HepG2 (cell line): ENCODE measurements at regions not wholly inside any gene's neighbourhood (a gene's known extent, or its start where the extent isn't known, plus 50 kb on each side); places are given as distances from the start of the nearest gene placed in this dataset.

ENCODE experiments used
- ATAC-seq: fragments of 200-7000 bp; cut with Tn5 transposase; 3 replicates; pipeline ENCODE4 v1.9.1; 2020; ENCODE audit warnings: mild to moderate bottlenecking, moderate library complexity
- BruUV-seq: library from RNA; stranded (reverse); fragments of 400-500 nt; replicated peaks from 2 replicates; lab custom pipeline; 2021; lab: Mats Ljungman, UMichigan
- CTCF ChIA-PET: fragments of 300-600 bp; formaldehyde crosslinking; extraction: SDS; loops from one replicate; lab custom pipeline; 2021; ENCODE audit warnings: low total read pairs, inconsistent platforms, low intra/inter-chr PET ratio; lab: Yijun Ruan, JAX
- POLR2A ChIA-PET: fragments of 350-600 bp; sonication (Branson Sonifier 250); formaldehyde crosslinking; loops from one replicate; lab custom pipeline; 2020; ENCODE audit warnings: antibody characterized with exemption, inconsistent platforms; lab: Yijun Ruan, JAX
- DNase-seq: peaks from one replicate; pipeline ENCODE4 v3.0.0-alpha.2; 2015; ENCODE audit warnings: low spot score
- FAIRE-seq: peaks from 3 replicates; lab custom pipeline; 2011; peaks lifted over from hg19 to GRCh38; lab: Jason Lieb, UNC
- H2AFZ ChIP-seq: one replicate; pipeline ENCODE4 v1.6.1; 2011; ENCODE audit warnings: low read length, inconsistent platforms
- H3K27ac ChIP-seq: fragments of 300-600 bp; 3 replicates; pipeline ENCODE4 v1.8.0; 2011; ENCODE audit warnings: mixed run types, mild to moderate bottlenecking, mixed read lengths, low read length, inconsistent platforms; ENCODE audit not compliant: insufficient read depth; ENCODE audit errors: extremely low read length
- H3K27me3 ChIP-seq, 2 experiments: fragments of 200-600 bp in 1 of 2; 2 replicates in 1 of 2; 3 replicates in 1 of 2; pipeline versions ENCODE4 v1.6.0 to v1.8.0; 2011; ENCODE audit warnings: low read length in 2 of 2, mild to moderate bottlenecking in 2 of 2, moderate library complexity in 2 of 2, inconsistent platforms in 1 of 2; ENCODE audit not compliant: insufficient read depth in 2 of 2, control insufficient read depth in 1 of 2
- H3K36me3 ChIP-seq, 2 experiments: fragments of 200-600 bp in 1 of 2; replicated peaks in 1 of 2; 2 replicates in 1 of 2; 3 replicates in 1 of 2; pipeline versions ENCODE4 v1.5.1 to v1.8.0; 2011; ENCODE audit warnings: low read length in 2 of 2, inconsistent platforms in 1 of 2; ENCODE audit not compliant: insufficient read depth in 2 of 2, control insufficient read depth in 1 of 2
- H3K4me1 ChIP-seq: 2 replicates; pipeline ENCODE4 v1.5.1; 2012; ENCODE audit warnings: low read length, inconsistent platforms; ENCODE audit not compliant: insufficient read depth
- H3K4me2 ChIP-seq: 2 replicates; pipeline ENCODE4 v1.6.0; 2011; ENCODE audit warnings: low read depth, low read length, inconsistent platforms
- H3K4me3 ChIP-seq, 3 experiments: fragments of 200-600 bp in 1 of 3; sonication (generic), shearing (Covaris generic) in 1 of 3; replicated peaks in 1 of 3; 2 replicates each; pipeline ENCODE4 v1.5.1; 2011 to 2016; ENCODE audit warnings: low read length in 3 of 3, inconsistent platforms in 2 of 3, low read depth in 2 of 3, mild to moderate bottlenecking in 2 of 3, control low read depth in 1 of 3, mixed read lengths in 1 of 3; ENCODE audit not compliant: insufficient read depth in 1 of 3
- H3K79me2 ChIP-seq: one replicate; pipeline ENCODE4 v1.6.1; 2011; ENCODE audit warnings: low read length, inconsistent platforms; ENCODE audit not compliant: insufficient read depth
- H3K9ac ChIP-seq: 2 replicates; pipeline ENCODE4 v1.6.0; 2011; ENCODE audit warnings: mild to moderate bottlenecking, low read depth, low read length, inconsistent platforms; ENCODE audit not compliant: insufficient read depth
- H3K9me3 ChIP-seq: 2 replicates; pipeline ENCODE4 v1.5.1; 2012; ENCODE audit warnings: mild to moderate bottlenecking, low read length
- H4K20me1 ChIP-seq: 2 replicates; pipeline ENCODE4 v1.6.0; 2011; ENCODE audit warnings: inconsistent platforms, mild to moderate bottlenecking, low read length, moderate library complexity; ENCODE audit not compliant: insufficient read depth
- DPF2 ChIP-seq: sonication (generic); formaldehyde crosslinking; IDR thresholded peaks from 2 replicates; pipeline ENCODE4 v1.4.0; 2020; ENCODE audit warnings: mild to moderate bottlenecking, low read depth, missing genetic modification reagents, borderline replicate concordance
- FOXK2 ChIP-seq: fragments of 450-650 bp; IDR thresholded peaks from 2 replicates; pipeline ENCODE4 v1.6.1; 2016
- HDAC2 ChIP-seq: sonication (generic); formaldehyde crosslinking; IDR thresholded peaks from 2 replicates; pipeline ENCODE4 v1.4.0; 2020; ENCODE audit warnings: missing genetic modification reagents
- NBN ChIP-seq: fragments of 450-650 bp; conservative IDR thresholded peaks from 2 replicates; pipeline ENCODE4 v1.6.1; 2017
- RFX5 ChIP-seq: IDR thresholded peaks from 2 replicates; pipeline ENCODE4 v1.6.1; 2011; ENCODE audit warnings: low read depth, low read length, improper control_type of control experiment
- SMAD3 ChIP-seq: sonication (generic); formaldehyde crosslinking; IDR thresholded peaks from 2 replicates; pipeline ENCODE4 v1.4.0; 2020; ENCODE audit warnings: missing genetic modification reagents
- TEAD2 ChIP-seq: sonication (generic); formaldehyde crosslinking; IDR thresholded peaks from 2 replicates; pipeline ENCODE4 v1.9.0; 2021; ENCODE audit warnings: missing genetic modification reagents
- THAP11 ChIP-seq: IDR thresholded peaks from 2 replicates; pipeline ENCODE4 v1.6.1; 2016; ENCODE audit warnings: missing biosample characterization, missing genetic modification reagents
- ZNF205 ChIP-seq: IDR thresholded peaks from 2 replicates; pipeline ENCODE4 v1.6.1; 2018; ENCODE audit warnings: missing biosample characterization, missing genetic modification reagents
- ZNF264 ChIP-seq: sonication (generic); formaldehyde crosslinking; IDR thresholded peaks from 2 replicates; pipeline ENCODE4 v1.4.0; 2020; ENCODE audit warnings: missing genetic modification reagents
- ZNF550 ChIP-seq: sonication (generic); formaldehyde crosslinking; IDR thresholded peaks from 2 replicates; pipeline ENCODE4 v1.4.0; 2020; ENCODE audit warnings: mild to moderate bottlenecking, missing genetic modification reagents, borderline replicate concordance
- ZNF891 ChIP-seq: sonication (generic); formaldehyde crosslinking; IDR thresholded peaks from 2 replicates; pipeline ENCODE4 v1.5.0; 2020; ENCODE audit warnings: mild to moderate bottlenecking, missing genetic modification reagents
- WGBS: methylation state at CpG from one replicate; pipeline ENCODE4 v1.1.6; 2017; ENCODE audit warnings: low lambda C conversion rate; 5-methylcytosine and 5-hydroxymethylcytosine counted together
- in situ Hi-C: cut with HindIII; loops from 2 replicates; pipeline ENCODE4 v1.10.0; 2017; ENCODE audit warnings: low pct_unique_long_range_greater_than_20kb; ENCODE audit not compliant: extremely low pct_ligation_motif_present
- intact Hi-C: fragments of 100-400 bp; cut with micrococcal nuclease; formaldehyde crosslinking; loops from one replicate; pipeline ENCODE4 v1.10.0; 2022; ENCODE audit not compliant: unreplicated experiment
- TF ChIP-seq, protein P1 (sequence below): sonication (generic); formaldehyde crosslinking; conservative IDR thresholded peaks from 2 replicates; pipeline ENCODE4 v1.5.0; 2020; ENCODE audit warnings: missing genetic modification reagents
- TF ChIP-seq, protein P2 (sequence below): sonication (generic); formaldehyde crosslinking; IDR thresholded peaks from 2 replicates; pipeline ENCODE4 v1.8.1; 2023; ENCODE audit warnings: mild to moderate bottlenecking, missing genetic modification reagents, borderline replicate concordance
- TF ChIP-seq, protein P3 (sequence below), 2 experiments: IDR thresholded peaks; 2 replicates each; pipeline ENCODE4 v1.6.1; 2011 to 2012; ENCODE audit warnings: low read length in 2 of 2, borderline replicate concordance in 1 of 2, low read depth in 1 of 2, mild to moderate bottlenecking in 1 of 2, moderate library complexity in 1 of 2

DNA sequence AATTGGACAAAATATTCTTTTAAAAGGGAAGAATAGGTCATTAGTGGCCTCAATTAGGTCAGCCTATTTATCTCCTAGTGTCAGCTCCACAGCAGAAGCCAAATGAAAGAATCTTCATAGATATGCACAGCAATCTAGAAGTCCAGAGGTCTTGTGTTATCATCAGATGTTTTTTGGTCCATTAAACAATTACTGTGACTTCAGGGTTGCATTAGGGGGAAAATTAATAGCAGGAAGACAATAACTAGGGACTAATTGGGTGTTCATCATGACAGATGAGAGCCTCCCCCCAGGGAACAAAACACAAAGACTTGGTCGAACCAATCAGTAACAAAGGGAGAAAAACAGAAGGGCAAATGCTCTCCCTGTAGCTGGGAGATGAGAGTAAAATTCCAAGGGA is 264.7 kb downstream of the PTH2R start:
- Histone ChIP-seq H3K27me3 (no peaks in the 10 kb centered on the region), H4K20me1 (no peaks in the 10 kb centered on the region), H3K9me3 (no peaks in the 10 kb centered on the region), H3K4me3 (no peak overlapping the region), H3K36me3 (no peaks in the 10 kb centered on the region), H3K79me2 (no peaks in the 10 kb centered on the region), H3K4me1 (no peaks in the 10 kb centered on the region), H2AFZ (no peak overlapping the region), H3K9ac (no peak overlapping the region), H3K4me2 (no peak overlapping the region), H3K27ac (no peak overlapping the region)
- DNase-seq (no peak), ATAC-seq (no peak), FAIRE-seq (no peak)
- WGBS = 0% methylated on average over 1 of the region's 1 CpG
- in situ Hi-C loops (no loop called here), intact Hi-C loops (no loop called here)
- ChIA-PET POLR2A (no interaction called here), CTCF (no interaction called here)
- BruUV-seq = no TSS peak
- TF ChIP-seq FOXK2 = no peak
- no peak for TF ChIP-seq RFX5
- TF ChIP-seq ZNF891 (CRISPR knock-in tag) = no peak
- no peak for TF ChIP-seq TEAD2
- TF ChIP-seq NBN = no peak
- TF ChIP-seq, protein P1, sequence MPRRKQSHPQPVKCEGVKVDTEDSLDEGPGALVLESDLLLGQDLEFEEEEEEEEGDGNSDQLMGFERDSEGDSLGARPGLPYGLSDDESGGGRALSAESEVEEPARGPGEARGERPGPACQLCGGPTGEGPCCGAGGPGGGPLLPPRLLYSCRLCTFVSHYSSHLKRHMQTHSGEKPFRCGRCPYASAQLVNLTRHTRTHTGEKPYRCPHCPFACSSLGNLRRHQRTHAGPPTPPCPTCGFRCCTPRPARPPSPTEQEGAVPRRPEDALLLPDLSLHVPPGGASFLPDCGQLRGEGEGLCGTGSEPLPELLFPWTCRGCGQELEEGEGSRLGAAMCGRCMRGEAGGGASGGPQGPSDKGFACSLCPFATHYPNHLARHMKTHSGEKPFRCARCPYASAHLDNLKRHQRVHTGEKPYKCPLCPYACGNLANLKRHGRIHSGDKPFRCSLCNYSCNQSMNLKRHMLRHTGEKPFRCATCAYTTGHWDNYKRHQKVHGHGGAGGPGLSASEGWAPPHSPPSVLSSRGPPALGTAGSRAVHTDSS (CRISPR knock-in tag) = no peak
- TF ChIP-seq HDAC2 (CRISPR knock-in tag) = no peak
- no peak for TF ChIP-seq SMAD3 (CRISPR knock-in tag)
- no peak for TF ChIP-seq THAP11 (CRISPR knock-in tag)
- TF ChIP-seq, protein P2, sequence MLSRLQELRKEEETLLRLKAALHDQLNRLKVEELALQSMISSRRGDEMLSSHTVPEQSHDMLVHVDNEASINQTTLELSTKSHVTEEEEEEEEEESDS (CRISPR knock-in tag) = no peak
- TF ChIP-seq ZNF205 (CRISPR knock-in tag) = no peak
- TF ChIP-seq DPF2 (CRISPR knock-in tag) = no peak
- no peak for TF ChIP-seq ZNF264 (CRISPR knock-in tag)
- TF ChIP-seq, protein P3, sequence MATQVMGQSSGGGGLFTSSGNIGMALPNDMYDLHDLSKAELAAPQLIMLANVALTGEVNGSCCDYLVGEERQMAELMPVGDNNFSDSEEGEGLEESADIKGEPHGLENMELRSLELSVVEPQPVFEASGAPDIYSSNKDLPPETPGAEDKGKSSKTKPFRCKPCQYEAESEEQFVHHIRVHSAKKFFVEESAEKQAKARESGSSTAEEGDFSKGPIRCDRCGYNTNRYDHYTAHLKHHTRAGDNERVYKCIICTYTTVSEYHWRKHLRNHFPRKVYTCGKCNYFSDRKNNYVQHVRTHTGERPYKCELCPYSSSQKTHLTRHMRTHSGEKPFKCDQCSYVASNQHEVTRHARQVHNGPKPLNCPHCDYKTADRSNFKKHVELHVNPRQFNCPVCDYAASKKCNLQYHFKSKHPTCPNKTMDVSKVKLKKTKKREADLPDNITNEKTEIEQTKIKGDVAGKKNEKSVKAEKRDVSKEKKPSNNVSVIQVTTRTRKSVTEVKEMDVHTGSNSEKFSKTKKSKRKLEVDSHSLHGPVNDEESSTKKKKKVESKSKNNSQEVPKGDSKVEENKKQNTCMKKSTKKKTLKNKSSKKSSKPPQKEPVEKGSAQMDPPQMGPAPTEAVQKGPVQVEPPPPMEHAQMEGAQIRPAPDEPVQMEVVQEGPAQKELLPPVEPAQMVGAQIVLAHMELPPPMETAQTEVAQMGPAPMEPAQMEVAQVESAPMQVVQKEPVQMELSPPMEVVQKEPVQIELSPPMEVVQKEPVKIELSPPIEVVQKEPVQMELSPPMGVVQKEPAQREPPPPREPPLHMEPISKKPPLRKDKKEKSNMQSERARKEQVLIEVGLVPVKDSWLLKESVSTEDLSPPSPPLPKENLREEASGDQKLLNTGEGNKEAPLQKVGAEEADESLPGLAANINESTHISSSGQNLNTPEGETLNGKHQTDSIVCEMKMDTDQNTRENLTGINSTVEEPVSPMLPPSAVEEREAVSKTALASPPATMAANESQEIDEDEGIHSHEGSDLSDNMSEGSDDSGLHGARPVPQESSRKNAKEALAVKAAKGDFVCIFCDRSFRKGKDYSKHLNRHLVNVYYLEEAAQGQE (IDR thresholded peaks at IDR 0.05; ENCODE audit: borderline replicate concordance in 1 of 2, low read depth in 1 of 2, low read length in 2 of 2) = no peak
- TF ChIP-seq ZNF550 (CRISPR knock-in tag) = no peak
